ENCODE measurements at regions not wholly inside any gene's neighbourhood (a gene's known extent, or its start where the extent isn't known, plus 50 kb on each side); places are given as distances from the start of the nearest gene placed in this dataset.

DNA sequence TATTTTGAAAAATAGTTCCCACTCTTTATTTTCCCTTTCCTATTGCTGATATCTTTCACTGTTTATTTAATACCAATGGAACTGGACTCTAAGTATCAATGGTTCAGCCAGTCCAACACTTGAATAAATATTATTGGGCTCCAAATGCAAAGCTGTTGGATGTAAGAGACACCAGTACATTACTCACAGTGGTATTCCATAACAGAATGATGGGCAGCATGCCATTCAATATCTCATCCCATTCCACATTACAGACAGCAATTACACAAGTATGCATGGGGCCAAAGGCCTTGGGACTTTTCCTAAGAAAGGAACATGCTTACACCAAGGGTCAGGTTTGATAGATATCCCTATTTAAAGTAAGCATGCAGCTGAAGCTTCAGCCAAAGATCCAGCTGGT, 231.9 kb downstream of the RND3 start:
- TF ChIP-seq, protein P1, sequence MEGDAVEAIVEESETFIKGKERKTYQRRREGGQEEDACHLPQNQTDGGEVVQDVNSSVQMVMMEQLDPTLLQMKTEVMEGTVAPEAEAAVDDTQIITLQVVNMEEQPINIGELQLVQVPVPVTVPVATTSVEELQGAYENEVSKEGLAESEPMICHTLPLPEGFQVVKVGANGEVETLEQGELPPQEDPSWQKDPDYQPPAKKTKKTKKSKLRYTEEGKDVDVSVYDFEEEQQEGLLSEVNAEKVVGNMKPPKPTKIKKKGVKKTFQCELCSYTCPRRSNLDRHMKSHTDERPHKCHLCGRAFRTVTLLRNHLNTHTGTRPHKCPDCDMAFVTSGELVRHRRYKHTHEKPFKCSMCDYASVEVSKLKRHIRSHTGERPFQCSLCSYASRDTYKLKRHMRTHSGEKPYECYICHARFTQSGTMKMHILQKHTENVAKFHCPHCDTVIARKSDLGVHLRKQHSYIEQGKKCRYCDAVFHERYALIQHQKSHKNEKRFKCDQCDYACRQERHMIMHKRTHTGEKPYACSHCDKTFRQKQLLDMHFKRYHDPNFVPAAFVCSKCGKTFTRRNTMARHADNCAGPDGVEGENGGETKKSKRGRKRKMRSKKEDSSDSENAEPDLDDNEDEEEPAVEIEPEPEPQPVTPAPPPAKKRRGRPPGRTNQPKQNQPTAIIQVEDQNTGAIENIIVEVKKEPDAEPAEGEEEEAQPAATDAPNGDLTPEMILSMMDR (conservative IDR thresholded peaks at IDR 0.05 in 1 of 2, IDR thresholded peaks at IDR 0.05 in 1 of 2; ENCODE audit: extremely low read depth in 1 of 2, insufficient read depth in 1 of 2, low read depth in 1 of 2, low read length in 2 of 2), result no peak
- no peak for TF ChIP-seq EZH2 (IDR thresholded peaks at IDR 0.05; ENCODE audit: borderline replicate concordance, low read length)
